Liver (tissue), 7 donors: ENCODE measurements at regions not wholly inside any gene's neighbourhood (a gene's known extent, or its start where the extent isn't known, plus 50 kb on each side); places are given as distances from the start of the nearest gene placed in this dataset.

Experiments used
- DNase-seq: peaks from one replicate; pipeline ENCODE4 v3.0.0-alpha.2; 2017; ENCODE audit warnings: low spot score
- H3K27ac ChIP-seq, 2 donors: one replicate each; pipeline ENCODE4 v1.7.0; 2013; ENCODE audit warnings: inconsistent platforms in 2 of 2, low read length in 2 of 2, control low read depth in 1 of 2, low read depth in 1 of 2, mild to moderate bottlenecking in 1 of 2
- H3K27me3 ChIP-seq, 4 donors: one replicate each; pipeline versions ENCODE4 v1.6.1 to v1.7.0; 2013; ENCODE audit warnings: low read length in 3 of 4, inconsistent platforms in 1 of 4, mild to moderate bottlenecking in 1 of 4, moderate library complexity in 1 of 4; ENCODE audit not compliant: control insufficient read depth in 4 of 4, insufficient read depth in 4 of 4
- H3K36me3 ChIP-seq, 4 donors: one replicate each; pipeline versions ENCODE4 v1.6.1 to v1.7.0; 2013; ENCODE audit warnings: low read length in 3 of 4, mild to moderate bottlenecking in 3 of 4, low read depth in 1 of 4, moderate library complexity in 1 of 4; ENCODE audit not compliant: control insufficient read depth in 4 of 4, insufficient read depth in 3 of 4
- H3K4me1 ChIP-seq, 4 donors: one replicate each; pipeline versions ENCODE4 v1.6.1 to v1.7.0; 2013; ENCODE audit warnings: low read length in 3 of 4, mild to moderate bottlenecking in 3 of 4, moderate library complexity in 1 of 4; ENCODE audit not compliant: control insufficient read depth in 4 of 4, insufficient read depth in 4 of 4
- H3K4me3 ChIP-seq, 3 donors: one replicate each; pipeline versions ENCODE4 v1.6.1 to v1.7.0; 2013; ENCODE audit warnings: low read length in 3 of 3, control low read depth in 1 of 3, low read depth in 1 of 3, mild to moderate bottlenecking in 1 of 3
- H3K9ac ChIP-seq, 2 donors: one replicate each; pipeline ENCODE4 v1.7.0; 2013; ENCODE audit warnings: low read length in 2 of 2, mild to moderate bottlenecking in 2 of 2, moderate library complexity in 2 of 2, control low read depth in 1 of 2, low read depth in 1 of 2
- H3K9me3 ChIP-seq, 4 donors: one replicate each; pipeline versions ENCODE4 v1.6.1 to v1.7.0; 2013; ENCODE audit warnings: low read length in 3 of 4; ENCODE audit not compliant: control insufficient read depth in 4 of 4
- HNF4A ChIP-seq, 2 donors: conservative IDR thresholded peaks; 2 replicates each; pipeline ENCODE4 v1.6.1; 2016; ENCODE audit warnings: antibody characterized with exemption in 2 of 2, mild to moderate bottlenecking in 2 of 2
- HNF4G ChIP-seq: IDR thresholded peaks from 2 replicates; pipeline ENCODE4 v1.6.1; 2016; ENCODE audit warnings: antibody characterized with exemption
- JUND ChIP-seq, 2 donors: IDR thresholded peaks; 2 replicates each; pipeline ENCODE4 v1.6.1; 2016; ENCODE audit warnings: antibody characterized with exemption in 2 of 2
- REST ChIP-seq: IDR thresholded peaks from 2 replicates; pipeline ENCODE4 v1.6.1; 2016; ENCODE audit warnings: antibody characterized with exemption, mild to moderate bottlenecking
- TAF1 ChIP-seq: conservative IDR thresholded peaks from 2 replicates; pipeline ENCODE4 v1.6.1; 2016; ENCODE audit warnings: antibody characterized with exemption, mild to moderate bottlenecking
- YY1 ChIP-seq: IDR thresholded peaks from 2 replicates; pipeline ENCODE4 v1.6.1; 2016; ENCODE audit warnings: antibody characterized with exemption, mild to moderate bottlenecking
- WGBS: extraction: QIAGEN DNeasy Blood & Tissue Kit; methylation state at CpG from one replicate; pipeline ENCODE4 v1.1.7; 2013; 5-methylcytosine and 5-hydroxymethylcytosine counted together
- donor health status: healthy.
- donor health status: healthy.
- donor health status: healthy.
- donor health status: healthy.

GRCh38 chr5:30698217-30698616 is 495.3 kb upstream of the CDH6 start:
- Histone ChIP-seq H3K36me3 (no peaks in the 10 kb centered on the region), H3K27ac (no peak overlapping the region), H3K27me3 (no peaks in the 10 kb centered on the region), H3K4me3 (no peak overlapping the region), H3K9me3 (peaks cover 0 to 3% (median under 1%) of the 10 kb centered on the region in 4 donors), H3K4me1 (no peaks in the 10 kb centered on the region), H3K9ac (no peak overlapping the region)
- DNase-seq: no peak
- WGBS: 96% methylated on average over 4 of the region's 4 CpGs
- TF ChIP-seq JUND (IDR thresholded peaks at IDR 0.05) (no peak), HNF4G (no peak)

- no peak for DNase-seq
- H3K4me1 ChIP-seq: no peaks in the 10 kb centered on the region
- WGBS: 59% methylated on average over 2 of the region's 2 CpGs
- H3K36me3 ChIP-seq: no peaks in the 10 kb centered on the region
- H3K9ac ChIP-seq: no peak overlapping the region
- no peaks in the 10 kb centered on the region for H3K9me3 ChIP-seq
- H3K27ac ChIP-seq: no peak overlapping the region
- TF ChIP-seq HNF4A (conservative IDR thresholded peaks at IDR 0.05) (no peak), TAF1 (no peak)
- H3K27me3 ChIP-seq: no peaks in the 10 kb centered on the region
- no peak overlapping the region for H3K4me3 ChIP-seq
Observed at GRCh38 chr5:30693326-30693725, 500.2 kb upstream of the CDH6 start.

GRCh38 chr5:30690931-30691330 is 502.6 kb upstream of the CDH6 start:
- Histone ChIP-seq H3K27me3 (no peaks in the 10 kb centered on the region), H3K27ac (no peak overlapping the region), H3K36me3 (no peaks in the 10 kb centered on the region), H3K9ac (no peak overlapping the region), H3K9me3 (no peaks in the 10 kb centered on the region), H3K4me1 (no peaks in the 10 kb centered on the region), H3K4me3 (no peak overlapping the region)
- no peak for TF ChIP-seq REST
- TF ChIP-seq YY1: no peak
- 89% methylated on average over 8 of the region's 8 CpGs for WGBS
- no peak for DNase-seq

GRCh38 chr5:30687461-30687860 is 506.0 kb upstream of the CDH6 start:
- no peak overlapping the region for H3K4me3 ChIP-seq
- TF ChIP-seq YY1 (no peak), HNF4G (no peak)
- H3K27me3 ChIP-seq: no peaks in the 10 kb centered on the region
- H3K4me1 ChIP-seq: no peaks in the 10 kb centered on the region
- DNase-seq: no peak
- H3K9ac ChIP-seq: no peak overlapping the region
- no peaks in the 10 kb centered on the region for H3K36me3 ChIP-seq
- WGBS: 89% methylated on average over 5 of the region's 5 CpGs
- H3K9me3 ChIP-seq: no peaks in the 10 kb centered on the region
- no peak overlapping the region for H3K27ac ChIP-seq
